ENCODE measurements at regions not wholly inside any gene's neighbourhood (a gene's known extent, or its start where the extent isn't known, plus 50 kb on each side); places are given as distances from the start of the nearest gene placed in this dataset.

- H3K4me1 ChIP-seq (ENCODE audit: insufficient read depth, low read length, poor library complexity, severe bottlenecking), result no peaks in the 10 kb centered on the region
- H3K9me3 ChIP-seq (ENCODE audit: low read depth, low read length, poor library complexity, severe bottlenecking), result no peaks in the 10 kb centered on the region
- no TSS peak for BruUV-seq (replicated peaks)
- H3K36me3 ChIP-seq (ENCODE audit: insufficient read depth, low read length, poor library complexity, severe bottlenecking), result no peaks in the 10 kb centered on the region
- ChIA-PET CTCF (no interaction called here), POLR2A (ENCODE audit: low non-redundant PET) (no interaction called here)
- DNase-seq (ENCODE audit: low spot score), result peak; percentile 41
- no peak overlapping the region for H3K4me3 ChIP-seq (ENCODE audit: low read depth, low read length, poor library complexity, severe bottlenecking)
- intact Hi-C loops (cut with micrococcal nuclease; ENCODE audit: unreplicated experiment), result no loop called here
- no peaks in the 10 kb centered on the region for H3K27me3 ChIP-seq (replicated peaks; ENCODE audit: insufficient read depth, low read depth, low read length, poor library complexity)
- H3K27ac ChIP-seq (ENCODE audit: low read depth, low read length, poor library complexity, severe bottlenecking), result no peak overlapping the region
- TF ChIP-seq CTCF (conservative IDR thresholded peaks at IDR 0.05; ENCODE audit: low read depth, low read length), result peak; percentile 36; the same call in 1 of the 2 replicates
- TF ChIP-seq EZH2 (IDR thresholded peaks at IDR 0.05; ENCODE audit: borderline replicate concordance, low read depth, low read length, poor library complexity, severe bottlenecking), result no peak
These were observed 118.8 kb upstream of the PBX1 start for GRCh38 chr1:164440232-164440631.

- H3K36me3 ChIP-seq (ENCODE audit: insufficient read depth, low read length, poor library complexity, severe bottlenecking), result no peaks in the 10 kb centered on the region
- no peak for DNase-seq (ENCODE audit: low spot score)
- no peaks in the 10 kb centered on the region for H3K9me3 ChIP-seq (ENCODE audit: low read depth, low read length, poor library complexity, severe bottlenecking)
- no TSS peak for BruUV-seq (replicated peaks)
- TF ChIP-seq CTCF (conservative IDR thresholded peaks at IDR 0.05; ENCODE audit: low read depth, low read length) (no peak), EZH2 (IDR thresholded peaks at IDR 0.05; ENCODE audit: borderline replicate concordance, low read depth, low read length, poor library complexity, severe bottlenecking) (no peak)
- intact Hi-C loops (cut with micrococcal nuclease; ENCODE audit: unreplicated experiment), result no loop called here
- ChIA-PET CTCF (no interaction called here), POLR2A (ENCODE audit: low non-redundant PET) (no interaction called here)
- H3K27ac ChIP-seq (ENCODE audit: low read depth, low read length, poor library complexity, severe bottlenecking), result no peak overlapping the region
- H3K4me3 ChIP-seq (ENCODE audit: low read depth, low read length, poor library complexity, severe bottlenecking), result no peak overlapping the region
- no peaks in the 10 kb centered on the region for H3K27me3 ChIP-seq (replicated peaks; ENCODE audit: insufficient read depth, low read depth, low read length, poor library complexity)
- no peaks in the 10 kb centered on the region for H3K4me1 ChIP-seq (ENCODE audit: insufficient read depth, low read length, poor library complexity, severe bottlenecking)
These were observed 115.8 kb upstream of the PBX1 start for GRCh38 chr1:164443166-164443565.

- ChIA-PET POLR2A (ENCODE audit: low non-redundant PET) (no interaction called here), CTCF (no interaction called here)
- Histone ChIP-seq H3K27me3 (replicated peaks; ENCODE audit: insufficient read depth, low read depth, low read length, poor library complexity) (no peaks in the 10 kb centered on the region), H3K4me3 (ENCODE audit: low read depth, low read length, poor library complexity, severe bottlenecking) (no peak overlapping the region), H3K9me3 (ENCODE audit: low read depth, low read length, poor library complexity, severe bottlenecking) (no peaks in the 10 kb centered on the region), H3K4me1 (ENCODE audit: insufficient read depth, low read length, poor library complexity, severe bottlenecking) (no peaks in the 10 kb centered on the region), H3K36me3 (ENCODE audit: insufficient read depth, low read length, poor library complexity, severe bottlenecking) (no peaks in the 10 kb centered on the region), H3K27ac (ENCODE audit: low read depth, low read length, poor library complexity, severe bottlenecking) (no peak overlapping the region)
- no peak for DNase-seq (ENCODE audit: low spot score)
- TF ChIP-seq EZH2 (IDR thresholded peaks at IDR 0.05; ENCODE audit: borderline replicate concordance, low read depth, low read length, poor library complexity, severe bottlenecking) (no peak), CTCF (conservative IDR thresholded peaks at IDR 0.05; ENCODE audit: low read depth, low read length) (no peak)
- intact Hi-C loops (cut with micrococcal nuclease; ENCODE audit: unreplicated experiment), result no loop called here
- BruUV-seq (replicated peaks), result no TSS peak
These were observed 115.1 kb upstream of the PBX1 start for GRCh38 chr1:164443836-164444235.
